NT2/D1 (cell line): ENCODE measurements at regions not wholly inside any gene's neighbourhood (a gene's known extent, or its start where the extent isn't known, plus 50 kb on each side); places are given as distances from the start of the nearest gene placed in this dataset.
"Not testable (repeated sequence)": the region's sequence is repeated elsewhere in the genome, so short reads cannot be mapped to it uniquely, and the experiment has no call there.

ENCODE experiments used
- DNase-seq: peaks from one replicate; pipeline ENCODE4 v3.0.0-alpha.2; 2011; ENCODE audit warnings: low read depth, low spot score
- H3K27me3 ChIP-seq: 2 replicates; pipeline ENCODE4 v1.6.0; 2011; ENCODE audit warnings: mild to moderate bottlenecking; ENCODE audit not compliant: insufficient read length, insufficient read depth
- H3K36me3 ChIP-seq: 2 replicates; pipeline ENCODE4 v1.6.1; 2011; ENCODE audit warnings: mild to moderate bottlenecking, low read length, mixed read lengths; ENCODE audit not compliant: insufficient read depth, insufficient read length
- H3K4me1 ChIP-seq: 2 replicates; pipeline ENCODE4 v1.5.1; 2011; ENCODE audit not compliant: insufficient read depth, insufficient read length
- H3K4me3 ChIP-seq: 2 replicates; pipeline ENCODE4 v1.5.1; 2011; ENCODE audit warnings: low read depth; ENCODE audit not compliant: insufficient read length
- H3K9ac ChIP-seq: 2 replicates; pipeline ENCODE4 v1.6.0; 2011; ENCODE audit warnings: low read depth; ENCODE audit not compliant: insufficient read length
- H3K9me3 ChIP-seq: 2 replicates; pipeline ENCODE4 v1.5.1; 2011; ENCODE audit warnings: mild to moderate bottlenecking, low read length; ENCODE audit not compliant: insufficient read depth
- SUZ12 ChIP-seq: IDR thresholded peaks from 2 replicates; pipeline ENCODE4 v1.6.1; 2011; ENCODE audit not compliant: insufficient read length, insufficient read depth; ENCODE audit errors: extremely low read depth
- YY1 ChIP-seq: IDR thresholded peaks from 2 replicates; pipeline ENCODE4 v1.6.1; 2011; ENCODE audit not compliant: insufficient read length, insufficient read depth
- ZNF274 ChIP-seq: IDR thresholded peaks from 2 replicates; pipeline ENCODE4 v1.6.1; 2011; ENCODE audit warnings: mild to moderate bottlenecking, low read depth, low read length

- no peaks in the 10 kb centered on the region for H3K4me1 ChIP-seq
- no peak overlapping the region for H3K4me3 ChIP-seq
- no peaks in the 10 kb centered on the region for H3K27me3 ChIP-seq
- H3K36me3 ChIP-seq: no peaks in the 10 kb centered on the region
- H3K9me3 ChIP-seq: peaks cover 8% of the 10 kb centered on the region; the same call in 1 of the 2 replicates
- H3K9ac ChIP-seq: no peak overlapping the region
- DNase-seq: no peak
- no peak for TF ChIP-seq SUZ12
Observed at GRCh38 chr2:217593732-217594131, 409.1 kb downstream of the TNS1 start.

DNA sequence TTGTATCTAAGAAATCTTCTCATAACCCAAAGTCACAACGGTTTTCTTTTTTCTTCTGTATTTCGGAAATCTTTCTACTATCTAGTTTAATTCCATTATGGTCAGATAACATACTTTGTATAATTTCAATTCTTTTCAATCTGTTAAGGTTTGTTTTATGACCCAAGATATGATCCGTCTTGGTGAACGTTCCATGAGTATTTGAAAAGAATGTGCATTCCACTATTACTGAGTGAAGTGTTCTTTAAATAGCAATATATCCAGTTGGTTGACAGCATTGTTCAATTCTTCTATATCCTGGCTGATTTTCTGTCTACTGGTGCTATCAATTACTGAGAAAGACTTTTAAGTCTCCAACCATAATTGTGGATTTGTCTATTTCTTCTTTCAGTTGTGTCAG lies 414.5 kb downstream of the TNS1 start:
- H3K9me3 ChIP-seq: peaks cover 8% of the 10 kb centered on the region; the same call in 1 of the 2 replicates
- no peak overlapping the region for H3K4me3 ChIP-seq
- no peak for DNase-seq
- H3K36me3 ChIP-seq: no peaks in the 10 kb centered on the region
- no peak overlapping the region for H3K9ac ChIP-seq
- no peaks in the 10 kb centered on the region for H3K27me3 ChIP-seq
- TF ChIP-seq SUZ12 (no peak), ZNF274 (no peak), YY1 (no peak)
- H3K4me1 ChIP-seq: no peaks in the 10 kb centered on the region

DNA sequence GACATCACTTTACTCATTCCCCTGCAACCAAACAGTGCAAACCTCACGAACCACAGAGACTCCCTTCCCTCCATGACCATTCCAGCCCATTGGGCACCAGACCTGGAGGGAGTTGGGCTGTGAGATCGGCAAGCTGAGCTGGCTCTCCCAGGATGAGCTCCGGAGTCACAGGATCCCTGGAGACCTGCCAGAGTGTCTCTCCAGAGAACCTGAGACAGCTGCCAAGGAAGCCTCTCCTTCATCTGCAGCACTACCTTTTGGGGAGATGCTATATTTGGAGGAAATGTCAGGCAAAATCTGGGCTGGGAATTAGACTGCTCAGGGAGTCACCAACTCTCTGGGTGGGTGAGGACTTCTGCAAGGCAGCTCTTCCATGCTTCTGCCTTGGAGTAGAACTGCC lies 417.4 kb downstream of the TNS1 start:
- no peak for DNase-seq
- no peaks in the 10 kb centered on the region for H3K27me3 ChIP-seq
- no peaks in the 10 kb centered on the region for H3K36me3 ChIP-seq
- TF ChIP-seq SUZ12 (no peak), YY1 (no peak), ZNF274 (no peak)
- no peaks in the 10 kb centered on the region for H3K4me1 ChIP-seq
- no peak overlapping the region for H3K9ac ChIP-seq
- H3K4me3 ChIP-seq: no peak overlapping the region
- H3K9me3 ChIP-seq: no peaks in the 10 kb centered on the region

- not testable (repeated sequence) for H3K36me3 ChIP-seq, H3K4me3 ChIP-seq, H3K9ac ChIP-seq, DNase-seq, H3K4me1 ChIP-seq, H3K27me3 ChIP-seq, H3K9me3 ChIP-seq
Observed at GRCh38 chr2:217580407-217580806, 422.4 kb downstream of the TNS1 start.

DNA sequence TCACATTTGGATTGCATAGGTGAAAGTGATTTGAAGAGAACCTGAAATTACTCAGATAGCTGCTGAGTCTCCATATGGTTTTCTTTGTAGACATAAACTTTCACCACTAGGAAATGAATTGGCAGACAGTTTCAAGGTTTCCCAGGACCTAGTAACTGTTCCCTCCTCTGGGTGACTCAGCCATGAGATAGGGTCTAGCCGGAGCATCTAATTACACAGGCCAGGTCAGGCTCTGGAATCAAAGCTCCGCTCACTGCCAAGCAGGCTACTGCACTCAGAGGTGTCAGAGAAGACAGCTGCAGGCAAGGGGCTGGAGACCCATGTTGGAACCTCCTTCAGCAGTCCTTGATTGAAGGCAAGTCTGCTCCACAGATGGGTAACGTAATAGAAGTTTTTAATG lies 429.2 kb downstream of the TNS1 start:
- no peaks in the 10 kb centered on the region for H3K9me3 ChIP-seq
- TF ChIP-seq YY1 (no peak), ZNF274 (no peak)
- DNase-seq: no peak

GRCh38 chr2:217570394-217570793 lies 432.4 kb downstream of the TNS1 start:
- no peaks in the 10 kb centered on the region for H3K36me3 ChIP-seq

More for the DNA sequence above, 429.2 kb downstream of the TNS1 start:
- H3K36me3 ChIP-seq: no peaks in the 10 kb centered on the region
- no peak overlapping the region for H3K9ac ChIP-seq
- no peaks in the 10 kb centered on the region for H3K4me1 ChIP-seq
- H3K27me3 ChIP-seq: no peaks in the 10 kb centered on the region
- H3K4me3 ChIP-seq: no peak overlapping the region

DNA sequence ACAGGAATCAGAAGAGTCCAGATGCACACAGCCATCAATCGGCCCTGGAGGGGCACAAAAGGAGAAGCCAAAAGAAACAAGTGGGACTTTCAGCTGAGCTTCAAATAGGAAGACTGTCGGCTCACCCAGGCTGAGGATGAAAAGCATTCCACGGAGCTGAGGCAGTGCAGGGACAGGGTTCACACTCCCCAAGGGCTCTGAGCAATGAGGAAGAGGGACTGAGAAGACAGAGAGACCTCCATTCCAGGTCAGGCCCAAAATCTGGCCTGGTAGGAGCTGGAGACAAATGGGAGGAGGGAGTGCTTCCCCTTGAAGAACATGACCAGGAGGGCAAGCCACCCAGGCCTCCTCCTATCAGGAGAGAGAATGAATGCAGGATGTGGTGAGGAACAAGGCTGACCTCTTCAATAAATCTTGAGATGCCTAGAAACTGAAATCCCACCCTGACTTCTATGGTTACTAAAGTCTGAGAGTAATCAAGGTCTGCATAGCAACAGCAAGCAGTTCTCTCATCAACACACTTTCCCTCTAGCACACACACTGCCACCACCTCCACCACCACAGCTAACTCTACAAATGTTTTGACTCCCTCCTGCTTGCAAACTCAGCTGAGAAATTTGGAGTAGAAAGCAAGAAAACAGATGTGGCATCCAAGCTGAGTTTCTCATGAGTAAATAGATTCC lies 434.4 kb downstream of the TNS1 start:
- no peak overlapping the region for H3K4me3 ChIP-seq
- DNase-seq: no peak
- H3K9ac ChIP-seq: no peak overlapping the region
- TF ChIP-seq ZNF274 (no peak), SUZ12 (no peak), YY1 (no peak)
- H3K9me3 ChIP-seq: no peaks in the 10 kb centered on the region
- H3K36me3 ChIP-seq: no peaks in the 10 kb centered on the region
- H3K27me3 ChIP-seq: no peaks in the 10 kb centered on the region
- H3K4me1 ChIP-seq: no peaks in the 10 kb centered on the region

More at GRCh38 chr2:217570394-217570793, 432.4 kb downstream of the TNS1 start:
- H3K4me1 ChIP-seq: no peaks in the 10 kb centered on the region
- no peaks in the 10 kb centered on the region for H3K27me3 ChIP-seq
- no peaks in the 10 kb centered on the region for H3K9me3 ChIP-seq
- no peak overlapping the region for H3K4me3 ChIP-seq
- TF ChIP-seq SUZ12 (no peak), ZNF274 (no peak), YY1 (no peak)
- H3K9ac ChIP-seq: no peak overlapping the region
- DNase-seq: no peak

DNA sequence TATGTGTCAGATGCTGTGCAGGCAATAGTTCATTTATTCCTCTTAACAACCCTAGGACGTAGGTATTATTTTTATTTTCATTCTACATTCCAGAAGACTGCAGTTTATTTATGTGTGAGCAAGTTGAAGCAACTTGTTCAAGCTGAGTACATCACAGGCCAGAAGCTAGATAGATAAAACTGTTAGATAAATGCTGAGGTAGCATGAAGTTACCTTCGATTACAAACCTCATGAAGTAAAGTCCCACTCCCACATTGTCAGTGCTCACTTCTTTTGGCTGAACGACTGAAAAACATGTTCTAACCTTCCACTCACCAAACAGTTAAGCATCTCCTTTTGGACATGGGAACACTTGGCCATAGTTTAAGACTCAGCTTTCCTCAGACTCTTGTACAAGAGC lies 439.2 kb downstream of the TNS1 start:
- DNase-seq: no peak
- Histone ChIP-seq H3K9me3 (peaks cover 17% of the 10 kb centered on the region), H3K36me3 (no peaks in the 10 kb centered on the region), H3K9ac (no peak overlapping the region), H3K27me3 (no peaks in the 10 kb centered on the region), H3K4me3 (no peak overlapping the region), H3K4me1 (no peaks in the 10 kb centered on the region)
- TF ChIP-seq ZNF274 (no peak), SUZ12 (no peak)
